H9 (cell line): ENCODE measurements at regions not wholly inside any gene's neighbourhood (a gene's known extent, or its start where the extent isn't known, plus 50 kb on each side); places are given as distances from the start of the nearest gene placed in this dataset.

Experiments
- DNase-seq: peaks from one replicate; pipeline ENCODE4 v3.0.0-alpha.2; 2017
- H2AFZ ChIP-seq: one replicate; pipeline ENCODE4 v1.6.1; 2013; ENCODE audit warnings: mild to moderate bottlenecking, low read length, control low read depth, moderate library complexity
- H2AK5ac ChIP-seq: 2 replicates; pipeline ENCODE4 v1.6.1; 2013; ENCODE audit warnings: low read length, control low read depth, mixed read lengths; ENCODE audit not compliant: insufficient read length
- H2BK120ac ChIP-seq: one replicate; pipeline ENCODE4 v1.6.1; 2013; ENCODE audit warnings: low read depth, mild to moderate bottlenecking, low read length, control low read depth, inconsistent platforms; ENCODE audit not compliant: poor library complexity, severe bottlenecking
- H2BK12ac ChIP-seq: 2 replicates; pipeline ENCODE4 v1.6.1; 2013; ENCODE audit warnings: low read length, control low read depth, mixed read lengths, low read depth; ENCODE audit not compliant: insufficient read length
- H2BK15ac ChIP-seq: 2 replicates; pipeline ENCODE4 v1.6.1; 2013; ENCODE audit warnings: low read depth, low read length, control low read depth
- H2BK20ac ChIP-seq: one replicate; pipeline ENCODE4 v1.6.1; 2013; ENCODE audit warnings: low read depth, mild to moderate bottlenecking, low read length, control low read depth, inconsistent platforms; ENCODE audit not compliant: poor library complexity, severe bottlenecking
- H2BK5ac ChIP-seq: 2 replicates; pipeline ENCODE4 v1.6.1; 2013; ENCODE audit warnings: low read length, control low read depth, mixed read lengths; ENCODE audit not compliant: insufficient read length
- H3K14ac ChIP-seq: 2 replicates; pipeline ENCODE4 v1.6.1; 2013; ENCODE audit warnings: low read length, control low read depth; ENCODE audit not compliant: insufficient read depth
- H3K18ac ChIP-seq: 2 replicates; pipeline ENCODE4 v1.6.1; 2013; ENCODE audit warnings: low read depth, mild to moderate bottlenecking, mixed read lengths, low read length, control low read depth; ENCODE audit not compliant: insufficient read length
- H3K23ac ChIP-seq: 2 replicates; pipeline ENCODE4 v1.6.1; 2013; ENCODE audit warnings: low read length, control low read depth, mixed read lengths, low read depth; ENCODE audit not compliant: insufficient read length
- H3K23me2 ChIP-seq: 2 replicates; pipeline ENCODE4 v1.6.1; 2013; ENCODE audit warnings: low read depth, mild to moderate bottlenecking, mixed read lengths, low read length, control low read depth; ENCODE audit not compliant: insufficient read length, poor library complexity, severe bottlenecking
- H3K27ac ChIP-seq: 2 replicates; pipeline ENCODE4 v1.5.1; 2013; ENCODE audit warnings: low read length, control low read depth, mixed read lengths, low read depth; ENCODE audit not compliant: insufficient read length
- H3K27me3 ChIP-seq: 2 replicates; pipeline ENCODE4 v1.6.1; 2013; ENCODE audit warnings: low read length, control low read depth, inconsistent platforms; ENCODE audit not compliant: insufficient read depth
- H3K4ac ChIP-seq: 2 replicates; pipeline ENCODE4 v1.6.1; 2013; ENCODE audit warnings: low read depth, mild to moderate bottlenecking, control low read depth, inconsistent platforms, low read length, moderate library complexity
- H3K4me1 ChIP-seq: 2 replicates; pipeline ENCODE4 v1.6.1; 2013; ENCODE audit warnings: low read length, control low read depth, inconsistent platforms; ENCODE audit not compliant: insufficient read depth
- H3K4me2 ChIP-seq: 2 replicates; pipeline ENCODE4 v1.6.1; 2013; ENCODE audit warnings: low read length, control low read depth, mixed read lengths; ENCODE audit not compliant: insufficient read length, insufficient read depth
- H3K56ac ChIP-seq: 2 replicates; pipeline ENCODE4 v1.6.1; 2013; ENCODE audit warnings: low read depth, mild to moderate bottlenecking, mixed read lengths, low read length, control low read depth; ENCODE audit not compliant: insufficient read length
- H3K79me1 ChIP-seq: 2 replicates; pipeline ENCODE4 v1.6.1; 2013; ENCODE audit warnings: low read depth, mild to moderate bottlenecking, moderate library complexity, low read length, control low read depth, inconsistent platforms; ENCODE audit not compliant: insufficient read depth, poor library complexity, severe bottlenecking
- H3K79me2 ChIP-seq: 2 replicates; pipeline ENCODE4 v1.6.1; 2013; ENCODE audit warnings: low read length, control low read depth, inconsistent platforms; ENCODE audit not compliant: insufficient read depth
- H3K9ac ChIP-seq: 2 replicates; pipeline ENCODE4 v1.6.1; 2013; ENCODE audit warnings: low read length, control low read depth, mixed read lengths; ENCODE audit not compliant: insufficient read length; ENCODE audit errors: extremely low read depth
- H3K9me3 ChIP-seq: one replicate; pipeline ENCODE4 v1.6.1; 2013; ENCODE audit warnings: low read depth, low read length, inconsistent platforms; ENCODE audit not compliant: control insufficient read depth
- H3T11ph ChIP-seq: one replicate; pipeline ENCODE4 v1.6.1; 2013; ENCODE audit warnings: mild to moderate bottlenecking, low read length, control low read depth, inconsistent platforms
- H4K20me1 ChIP-seq: one replicate; pipeline ENCODE4 v1.6.1; 2013; ENCODE audit not compliant: control insufficient read depth, insufficient read length, insufficient read depth
- H4K5ac ChIP-seq: 2 replicates; pipeline ENCODE4 v1.6.1; 2013; ENCODE audit warnings: low read depth, mild to moderate bottlenecking, mixed read lengths, low read length, control low read depth; ENCODE audit not compliant: insufficient read length
- H4K8ac ChIP-seq: replicated peaks from 2 replicates; pipeline ENCODE4 v1.6.1; 2013; ENCODE audit warnings: low read length, control low read depth, mixed read lengths, low read depth; ENCODE audit not compliant: insufficient read length
- H4K91ac ChIP-seq: 2 replicates; pipeline ENCODE4 v1.6.1; 2013; ENCODE audit warnings: low read depth, mild to moderate bottlenecking, moderate library complexity, mixed read lengths, low read length, control low read depth; ENCODE audit not compliant: insufficient read length
- H3K27ac Mint-ChIP-seq, 3 experiments: 2 replicates in 2 of 3; 3 replicates in 1 of 3; pipeline ENCODE4 v1.8.0; 2020 to 2021; ENCODE audit warnings: mixed read lengths in 3 of 3, mild to moderate bottlenecking in 1 of 3, moderate library complexity in 1 of 3
- H3K27me3 Mint-ChIP-seq: 2 replicates; pipeline ENCODE4 v1.8.0; 2021; ENCODE audit warnings: low read depth, mild to moderate bottlenecking, moderate library complexity, mixed read lengths
- H3K36me3 Mint-ChIP-seq, 3 experiments: 2 replicates in 2 of 3; 3 replicates in 1 of 3; pipeline ENCODE4 v1.8.0; 2020 to 2021; ENCODE audit warnings: low read depth in 3 of 3, mixed read lengths in 3 of 3; ENCODE audit not compliant: insufficient read depth in 1 of 3
- H3K4me1 Mint-ChIP-seq, 2 experiments: 2 replicates each; pipeline ENCODE4 v1.8.0; 2020; ENCODE audit warnings: mixed read lengths in 2 of 2
- H3K4me3 Mint-ChIP-seq, 2 experiments: 2 replicates in 1 of 2; 3 replicates in 1 of 2; pipeline ENCODE4 v1.8.0; 2020 to 2021; ENCODE audit warnings: mild to moderate bottlenecking in 2 of 2, mixed read lengths in 2 of 2, moderate library complexity in 1 of 2
- H3K9me3 Mint-ChIP-seq, 2 experiments: 2 replicates in 1 of 2; 3 replicates in 1 of 2; pipeline ENCODE4 v1.8.0; 2020; ENCODE audit warnings: mild to moderate bottlenecking in 2 of 2, mixed read lengths in 2 of 2, moderate library complexity in 1 of 2
- WGBS: extraction: QIAGEN DNeasy Blood & Tissue Kit; methylation state at CpG from one replicate; pipeline ENCODE4 v1.1.7; 2013; ENCODE audit warnings: missing lambda C conversion rate, low lambda C conversion rate, mixed read lengths; ENCODE audit not compliant: insufficient read length; ENCODE audit errors: extremely low coverage; 5-methylcytosine and 5-hydroxymethylcytosine counted together
- TF ChIP-seq, protein P1 (sequence below): fragments of 200-600 bp; sonication (generic); conservative IDR thresholded peaks from 3 replicates; pipeline ENCODE4 v1.8.0; 2021; ENCODE audit warnings: antibody characterized with exemption, mild to moderate bottlenecking

- H3K27ac Mint-ChIP-seq: no peak overlapping the region
- H3K79me2 ChIP-seq: no peaks in the 10 kb centered on the region
- H3K4me1 ChIP-seq: no peaks in the 10 kb centered on the region
- H3K36me3 Mint-ChIP-seq: no peaks in the 10 kb centered on the region
- TF ChIP-seq, protein P1, sequence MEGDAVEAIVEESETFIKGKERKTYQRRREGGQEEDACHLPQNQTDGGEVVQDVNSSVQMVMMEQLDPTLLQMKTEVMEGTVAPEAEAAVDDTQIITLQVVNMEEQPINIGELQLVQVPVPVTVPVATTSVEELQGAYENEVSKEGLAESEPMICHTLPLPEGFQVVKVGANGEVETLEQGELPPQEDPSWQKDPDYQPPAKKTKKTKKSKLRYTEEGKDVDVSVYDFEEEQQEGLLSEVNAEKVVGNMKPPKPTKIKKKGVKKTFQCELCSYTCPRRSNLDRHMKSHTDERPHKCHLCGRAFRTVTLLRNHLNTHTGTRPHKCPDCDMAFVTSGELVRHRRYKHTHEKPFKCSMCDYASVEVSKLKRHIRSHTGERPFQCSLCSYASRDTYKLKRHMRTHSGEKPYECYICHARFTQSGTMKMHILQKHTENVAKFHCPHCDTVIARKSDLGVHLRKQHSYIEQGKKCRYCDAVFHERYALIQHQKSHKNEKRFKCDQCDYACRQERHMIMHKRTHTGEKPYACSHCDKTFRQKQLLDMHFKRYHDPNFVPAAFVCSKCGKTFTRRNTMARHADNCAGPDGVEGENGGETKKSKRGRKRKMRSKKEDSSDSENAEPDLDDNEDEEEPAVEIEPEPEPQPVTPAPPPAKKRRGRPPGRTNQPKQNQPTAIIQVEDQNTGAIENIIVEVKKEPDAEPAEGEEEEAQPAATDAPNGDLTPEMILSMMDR: no peak
- no peak overlapping the region for H3K4me2 ChIP-seq
- no peak overlapping the region for H4K91ac ChIP-seq
- peaks cover 3 to 4% of the 10 kb centered on the region in 2 experiments; a peak in 3 of 4 replicates for H3K4me1 Mint-ChIP-seq
- H2BK12ac ChIP-seq: no peak overlapping the region
- H3K27me3 Mint-ChIP-seq: peaks cover 1% of the 10 kb centered on the region; the same call in 1 of the 2 replicates
- no peak overlapping the region for H2BK15ac ChIP-seq
- H3K9ac ChIP-seq: no peak overlapping the region
- no peaks in the 10 kb centered on the region for H3K27me3 ChIP-seq
- H3K18ac ChIP-seq: no peak overlapping the region
- H3K56ac ChIP-seq: no peak overlapping the region
- H2AFZ ChIP-seq: no peak overlapping the region
- H3K9me3 Mint-ChIP-seq: no peaks in the 10 kb centered on the region
- no peaks in the 10 kb centered on the region for H3K23me2 ChIP-seq
- H2BK5ac ChIP-seq: no peak overlapping the region
- H3K4ac ChIP-seq: no peak overlapping the region
- no peak overlapping the region for H4K5ac ChIP-seq
- H3K79me1 ChIP-seq: no peaks in the 10 kb centered on the region
- no peak overlapping the region for H2BK20ac ChIP-seq
- no peaks in the 10 kb centered on the region for H4K20me1 ChIP-seq
- H2BK120ac ChIP-seq: no peak overlapping the region
- H4K8ac ChIP-seq: no peak overlapping the region
- H3K4me3 Mint-ChIP-seq: no peak overlapping the region
- H3K9me3 ChIP-seq: no peaks in the 10 kb centered on the region
- no CpG with 5 or more reads among the region's 4 CpGs for WGBS
- no peak overlapping the region for H3T11ph ChIP-seq
- DNase-seq: no peak
- no peak overlapping the region for H2AK5ac ChIP-seq
- H3K14ac ChIP-seq: no peak overlapping the region
- no peak overlapping the region for H3K27ac ChIP-seq
- H3K23ac ChIP-seq: no peak overlapping the region
Measured at GRCh38 chr5:8895062-8895461, 650.8 kb downstream of the SEMA5A start.
